ENCODE measurements at regions not wholly inside any gene's neighbourhood (a gene's known extent, or its start where the extent isn't known, plus 50 kb on each side); places are given as distances from the start of the nearest gene placed in this dataset.

DNA sequence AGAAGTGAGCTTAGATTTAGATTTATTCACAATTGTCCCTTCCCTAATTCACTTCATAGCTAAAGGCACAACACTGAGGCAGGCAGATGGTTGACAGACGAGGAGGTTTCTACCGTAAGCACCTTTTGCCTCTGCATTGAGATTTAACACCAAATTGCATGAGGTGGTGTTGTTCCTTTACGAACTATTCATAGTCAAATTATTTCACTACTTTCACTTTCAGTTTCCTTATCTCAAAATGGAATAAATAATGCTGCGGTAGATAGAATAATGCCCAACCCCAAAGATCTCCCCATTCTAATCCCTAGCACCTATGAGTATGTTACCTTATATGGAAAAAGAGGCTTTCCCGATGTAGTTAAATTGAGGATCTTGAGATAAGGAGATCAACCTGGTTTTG is 58.9 kb upstream of the LINC00305 start:
- ATAC-seq, result no peak

DNA sequence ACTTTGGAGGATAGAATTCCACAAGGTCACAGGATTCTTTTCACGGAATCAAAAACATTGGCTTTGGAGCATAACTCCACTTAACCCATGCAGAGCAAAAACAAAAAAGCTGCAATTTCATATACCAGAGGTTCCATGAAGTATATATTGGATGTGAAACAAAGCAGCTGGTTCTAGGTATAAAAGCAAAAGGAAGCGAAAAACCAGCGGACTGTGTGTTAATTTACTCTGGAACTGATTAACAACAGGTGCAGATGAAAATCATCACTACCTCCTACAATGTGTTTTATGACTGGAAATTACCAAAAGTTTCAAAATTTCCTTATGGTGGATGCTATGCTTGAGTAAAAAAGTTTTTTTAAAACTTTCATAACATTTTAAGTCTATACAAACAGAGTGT is 54.4 kb upstream of the LINC00305 start:
- ATAC-seq, result no peak
- TF ChIP-seq, protein P1, sequence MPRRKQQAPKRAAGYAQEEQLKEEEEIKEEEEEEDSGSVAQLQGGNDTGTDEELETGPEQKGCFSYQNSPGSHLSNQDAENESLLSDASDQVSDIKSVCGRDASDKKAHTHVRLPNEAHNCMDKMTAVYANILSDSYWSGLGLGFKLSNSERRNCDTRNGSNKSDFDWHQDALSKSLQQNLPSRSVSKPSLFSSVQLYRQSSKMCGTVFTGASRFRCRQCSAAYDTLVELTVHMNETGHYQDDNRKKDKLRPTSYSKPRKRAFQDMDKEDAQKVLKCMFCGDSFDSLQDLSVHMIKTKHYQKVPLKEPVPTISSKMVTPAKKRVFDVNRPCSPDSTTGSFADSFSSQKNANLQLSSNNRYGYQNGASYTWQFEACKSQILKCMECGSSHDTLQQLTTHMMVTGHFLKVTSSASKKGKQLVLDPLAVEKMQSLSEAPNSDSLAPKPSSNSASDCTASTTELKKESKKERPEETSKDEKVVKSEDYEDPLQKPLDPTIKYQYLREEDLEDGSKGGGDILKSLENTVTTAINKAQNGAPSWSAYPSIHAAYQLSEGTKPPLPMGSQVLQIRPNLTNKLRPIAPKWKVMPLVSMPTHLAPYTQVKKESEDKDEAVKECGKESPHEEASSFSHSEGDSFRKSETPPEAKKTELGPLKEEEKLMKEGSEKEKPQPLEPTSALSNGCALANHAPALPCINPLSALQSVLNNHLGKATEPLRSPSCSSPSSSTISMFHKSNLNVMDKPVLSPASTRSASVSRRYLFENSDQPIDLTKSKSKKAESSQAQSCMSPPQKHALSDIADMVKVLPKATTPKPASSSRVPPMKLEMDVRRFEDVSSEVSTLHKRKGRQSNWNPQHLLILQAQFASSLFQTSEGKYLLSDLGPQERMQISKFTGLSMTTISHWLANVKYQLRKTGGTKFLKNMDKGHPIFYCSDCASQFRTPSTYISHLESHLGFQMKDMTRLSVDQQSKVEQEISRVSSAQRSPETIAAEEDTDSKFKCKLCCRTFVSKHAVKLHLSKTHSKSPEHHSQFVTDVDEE (CRISPR knock-in tag; IDR thresholded peaks at IDR 0.05), result no peak
- TF ChIP-seq GLIS3 (CRISPR knock-in tag; IDR thresholded peaks at IDR 0.05), result no peak
- no peak for TF ChIP-seq PATZ1 (CRISPR knock-in tag; IDR thresholded peaks at IDR 0.05; ENCODE audit: borderline replicate concordance)
- TF ChIP-seq ISL1 (CRISPR knock-in tag; IDR thresholded peaks at IDR 0.05), result no peak

More for the DNA sequence above, 58.9 kb upstream of the LINC00305 start:
- TF ChIP-seq SNAI2 (CRISPR knock-in tag; IDR thresholded peaks at IDR 0.05) (no peak), PATZ1 (CRISPR knock-in tag; IDR thresholded peaks at IDR 0.05; ENCODE audit: borderline replicate concordance) (no peak), ZFP3 (CRISPR knock-in tag; IDR thresholded peaks at IDR 0.05) (no peak), CSDC2 (CRISPR knock-in tag; IDR thresholded peaks at IDR 0.05) (no peak), GLIS3 (CRISPR knock-in tag; IDR thresholded peaks at IDR 0.05) (no peak), TOX (CRISPR knock-in tag; IDR thresholded peaks at IDR 0.05; ENCODE audit: borderline replicate concordance) (no peak), OSR1 (CRISPR knock-in tag; IDR thresholded peaks at IDR 0.05) (no peak), ZC3H10 (CRISPR knock-in tag; IDR thresholded peaks at IDR 0.05) (no peak), ESRRG (CRISPR knock-in tag; IDR thresholded peaks at IDR 0.05) (no peak), ZFP30 (CRISPR knock-in tag; IDR thresholded peaks at IDR 0.05) (no peak), BACH2 (CRISPR knock-in tag; IDR thresholded peaks at IDR 0.05; ENCODE audit: borderline replicate concordance) (no peak), RARB (CRISPR knock-in tag; IDR thresholded peaks at IDR 0.05) (no peak), ARNTL (CRISPR knock-in tag; IDR thresholded peaks at IDR 0.05; ENCODE audit: borderline replicate concordance, low read depth) (no peak)
- TF ChIP-seq, protein P2, sequence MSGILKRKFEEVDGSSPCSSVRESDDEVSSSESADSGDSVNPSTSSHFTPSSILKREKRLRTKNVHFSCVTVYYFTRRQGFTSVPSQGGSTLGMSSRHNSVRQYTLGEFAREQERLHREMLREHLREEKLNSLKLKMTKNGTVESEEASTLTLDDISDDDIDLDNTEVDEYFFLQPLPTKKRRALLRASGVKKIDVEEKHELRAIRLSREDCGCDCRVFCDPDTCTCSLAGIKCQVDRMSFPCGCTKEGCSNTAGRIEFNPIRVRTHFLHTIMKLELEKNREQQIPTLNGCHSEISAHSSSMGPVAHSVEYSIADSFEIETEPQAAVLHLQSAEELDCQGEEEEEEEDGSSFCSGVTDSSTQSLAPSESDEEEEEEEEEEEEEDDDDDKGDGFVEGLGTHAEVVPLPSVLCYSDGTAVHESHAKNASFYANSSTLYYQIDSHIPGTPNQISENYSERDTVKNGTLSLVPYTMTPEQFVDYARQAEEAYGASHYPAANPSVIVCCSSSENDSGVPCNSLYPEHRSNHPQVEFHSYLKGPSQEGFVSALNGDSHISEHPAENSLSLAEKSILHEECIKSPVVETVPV (CRISPR knock-in tag; IDR thresholded peaks at IDR 0.05), result no peak
- TF ChIP-seq, protein P3, sequence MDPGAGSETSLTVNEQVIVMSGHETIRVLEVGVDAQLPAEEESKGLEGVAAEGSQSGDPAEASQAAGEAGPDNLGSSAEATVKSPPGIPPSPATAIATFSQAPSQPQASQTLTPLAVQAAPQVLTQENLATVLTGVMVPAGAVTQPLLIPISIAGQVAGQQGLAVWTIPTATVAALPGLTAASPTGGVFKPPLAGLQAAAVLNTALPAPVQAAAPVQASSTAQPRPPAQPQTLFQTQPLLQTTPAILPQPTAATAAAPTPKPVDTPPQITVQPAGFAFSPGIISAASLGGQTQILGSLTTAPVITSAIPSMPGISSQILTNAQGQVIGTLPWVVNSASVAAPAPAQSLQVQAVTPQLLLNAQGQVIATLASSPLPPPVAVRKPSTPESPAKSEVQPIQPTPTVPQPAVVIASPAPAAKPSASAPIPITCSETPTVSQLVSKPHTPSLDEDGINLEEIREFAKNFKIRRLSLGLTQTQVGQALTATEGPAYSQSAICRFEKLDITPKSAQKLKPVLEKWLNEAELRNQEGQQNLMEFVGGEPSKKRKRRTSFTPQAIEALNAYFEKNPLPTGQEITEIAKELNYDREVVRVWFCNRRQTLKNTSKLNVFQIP (CRISPR knock-in tag; IDR thresholded peaks at IDR 0.05; ENCODE audit: borderline replicate concordance, low read depth), result no peak
- TF ChIP-seq, protein P1 (CRISPR knock-in tag; IDR thresholded peaks at IDR 0.05), result no peak

- ATAC-seq, result no peak
- TF ChIP-seq PATZ1 (CRISPR knock-in tag; IDR thresholded peaks at IDR 0.05; ENCODE audit: borderline replicate concordance) (no peak), GLIS3 (CRISPR knock-in tag; IDR thresholded peaks at IDR 0.05) (no peak), RARB (CRISPR knock-in tag; IDR thresholded peaks at IDR 0.05) (no peak)
- TF ChIP-seq, protein P1 (CRISPR knock-in tag; IDR thresholded peaks at IDR 0.05), result no peak
- TF ChIP-seq, protein P4, sequence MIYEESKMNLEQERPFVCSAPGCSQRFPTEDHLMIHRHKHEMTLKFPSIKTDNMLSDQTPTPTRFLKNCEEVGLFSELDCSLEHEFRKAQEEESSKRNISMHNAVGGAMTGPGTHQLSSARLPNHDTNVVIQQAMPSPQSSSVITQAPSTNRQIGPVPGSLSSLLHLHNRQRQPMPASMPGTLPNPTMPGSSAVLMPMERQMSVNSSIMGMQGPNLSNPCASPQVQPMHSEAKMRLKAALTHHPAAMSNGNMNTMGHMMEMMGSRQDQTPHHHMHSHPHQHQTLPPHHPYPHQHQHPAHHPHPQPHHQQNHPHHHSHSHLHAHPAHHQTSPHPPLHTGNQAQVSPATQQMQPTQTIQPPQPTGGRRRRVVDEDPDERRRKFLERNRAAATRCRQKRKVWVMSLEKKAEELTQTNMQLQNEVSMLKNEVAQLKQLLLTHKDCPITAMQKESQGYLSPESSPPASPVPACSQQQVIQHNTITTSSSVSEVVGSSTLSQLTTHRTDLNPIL (CRISPR knock-in tag; IDR thresholded peaks at IDR 0.05; ENCODE audit: low read depth), result no peak
Measured at GRCh38 chr18:64202863-64203262, 54.0 kb upstream of the LINC00305 start.
